B cell (primary cell): ENCODE measurements at regions not wholly inside any gene's neighbourhood (a gene's known extent, or its start where the extent isn't known, plus 50 kb on each side); places are given as distances from the start of the nearest gene placed in this dataset.

Experiments
- EZH2 ChIP-seq: IDR thresholded peaks from 2 replicates; pipeline ENCODE4 v1.6.1; 2012; ENCODE audit warnings: borderline replicate concordance, low read depth, mild to moderate bottlenecking, moderate library complexity, low read length; ENCODE audit not compliant: insufficient read depth, poor library complexity, severe bottlenecking
- TF ChIP-seq, protein P1 (sequence below): fragments of 200-600 bp; IDR thresholded peaks from one replicate; pipeline ENCODE4 v1.8.0; 2022; ENCODE audit warnings: antibody characterized with exemption, mild to moderate bottlenecking

DNA sequence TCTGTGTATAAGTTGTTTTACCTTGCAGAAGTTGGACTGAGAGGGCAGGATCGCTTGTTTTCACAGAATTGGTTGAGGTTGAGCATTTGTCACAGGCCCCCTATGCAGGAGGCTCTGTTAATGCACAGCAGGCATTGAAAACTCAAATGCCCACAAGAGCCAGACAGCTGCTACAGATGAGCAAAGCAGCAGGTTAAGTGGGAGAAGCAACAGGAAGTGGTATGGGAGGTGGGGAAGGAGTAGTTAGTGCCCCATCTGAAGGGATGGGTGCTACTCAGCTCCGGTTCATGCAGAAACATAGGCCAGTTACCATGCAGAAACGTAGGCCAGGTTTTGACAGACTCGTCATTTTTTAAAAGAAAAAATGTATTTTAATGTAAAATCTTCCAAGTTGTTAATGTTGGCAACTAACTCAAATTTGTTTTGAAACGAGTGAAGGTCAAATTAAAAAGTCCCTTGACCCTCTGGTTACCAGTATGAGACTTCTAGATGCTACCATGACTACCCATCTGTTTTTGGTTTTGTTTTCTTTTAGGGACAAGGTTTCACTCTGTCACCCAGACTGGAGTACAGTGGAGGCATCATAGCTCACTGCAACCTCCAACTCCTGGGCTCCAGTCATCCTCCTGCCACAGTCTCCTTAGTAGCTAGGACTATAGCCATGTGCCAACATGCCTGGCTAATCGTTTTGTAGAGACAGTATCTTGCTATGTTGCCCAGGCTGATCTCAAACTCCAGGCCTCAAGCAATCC lies 84.7 kb upstream of the FRMD6 start:
- TF ChIP-seq, protein P1, sequence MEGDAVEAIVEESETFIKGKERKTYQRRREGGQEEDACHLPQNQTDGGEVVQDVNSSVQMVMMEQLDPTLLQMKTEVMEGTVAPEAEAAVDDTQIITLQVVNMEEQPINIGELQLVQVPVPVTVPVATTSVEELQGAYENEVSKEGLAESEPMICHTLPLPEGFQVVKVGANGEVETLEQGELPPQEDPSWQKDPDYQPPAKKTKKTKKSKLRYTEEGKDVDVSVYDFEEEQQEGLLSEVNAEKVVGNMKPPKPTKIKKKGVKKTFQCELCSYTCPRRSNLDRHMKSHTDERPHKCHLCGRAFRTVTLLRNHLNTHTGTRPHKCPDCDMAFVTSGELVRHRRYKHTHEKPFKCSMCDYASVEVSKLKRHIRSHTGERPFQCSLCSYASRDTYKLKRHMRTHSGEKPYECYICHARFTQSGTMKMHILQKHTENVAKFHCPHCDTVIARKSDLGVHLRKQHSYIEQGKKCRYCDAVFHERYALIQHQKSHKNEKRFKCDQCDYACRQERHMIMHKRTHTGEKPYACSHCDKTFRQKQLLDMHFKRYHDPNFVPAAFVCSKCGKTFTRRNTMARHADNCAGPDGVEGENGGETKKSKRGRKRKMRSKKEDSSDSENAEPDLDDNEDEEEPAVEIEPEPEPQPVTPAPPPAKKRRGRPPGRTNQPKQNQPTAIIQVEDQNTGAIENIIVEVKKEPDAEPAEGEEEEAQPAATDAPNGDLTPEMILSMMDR, result no peak
- no peak for TF ChIP-seq EZH2
